GM12874 (cell line): ENCODE measurements at regions not wholly inside any gene's neighbourhood (a gene's known extent, or its start where the extent isn't known, plus 50 kb on each side); places are given as distances from the start of the nearest gene placed in this dataset.

Experiments used
- CTCF ChIP-seq: IDR thresholded peaks from 2 replicates; pipeline ENCODE4 v1.5.1; 2011; ENCODE audit warnings: low read depth, mild to moderate bottlenecking, control low read depth, low read length, moderate library complexity; ENCODE audit not compliant: insufficient read depth

GRCh38 chr3:144344925-144345548 is 373.4 kb downstream of the DIPK2A start:
- no peak for TF ChIP-seq CTCF

- TF ChIP-seq CTCF, result no peak
Observed at GRCh38 chr3:144350125-144350524, 378.5 kb downstream of the DIPK2A start.

GRCh38 chr3:144351011-144351410 is 379.4 kb downstream of the DIPK2A start:
- no peak for TF ChIP-seq CTCF

GRCh38 chr3:144351773-144352365 is 380.2 kb downstream of the DIPK2A start:
- no peak for TF ChIP-seq CTCF

GRCh38 chr3:144358191-144358590 is 386.6 kb downstream of the DIPK2A start:
- TF ChIP-seq CTCF, result no peak

GRCh38 chr3:144361002-144361401 is 389.4 kb downstream of the DIPK2A start:
- no peak for TF ChIP-seq CTCF

GRCh38 chr3:144362126-144362525 is 390.5 kb downstream of the DIPK2A start:
- TF ChIP-seq CTCF, result no peak

GRCh38 chr3:144363856-144364255 is 392.2 kb downstream of the DIPK2A start:
- TF ChIP-seq CTCF, result no peak
